HCT116 (cell line): ENCODE measurements at regions not wholly inside any gene's neighbourhood (a gene's known extent, or its start where the extent isn't known, plus 50 kb on each side); places are given as distances from the start of the nearest gene placed in this dataset.
"Not testable (repeated sequence)": the region's sequence is repeated elsewhere in the genome, so short reads cannot be mapped to it uniquely, and the experiment has no call there.

Experiments
- ATAC-seq: fragments of 200-7000 bp; cut with Tn5 transposase; 2 replicates; pipeline ENCODE4 v1.9.1; 2020; ENCODE audit warnings: mild to moderate bottlenecking, moderate library complexity
- BruUV-seq: library from RNA; stranded (reverse); fragments of 400-500 nt; replicated peaks from 2 replicates; lab custom pipeline; 2021; lab: Mats Ljungman, UMichigan
- CTCF ChIA-PET: fragments of 300-600 bp; sonication (Branson Sonifier 250); formaldehyde crosslinking; loops from one replicate; lab custom pipeline; 2021; ENCODE audit warnings: antibody characterized with exemption; lab: Charles Lee
- POLR2A ChIA-PET: fragments of 300-600, 350-600 bp; sonication (Branson Sonifier 250); formaldehyde crosslinking; loops from one replicate; lab custom pipeline; 2021; ENCODE audit warnings: antibody characterized with exemption; lab: Charles Lee
- RAD21 ChIA-PET, 2 experiments: fragments of 300-600 bp; sonication (Branson Sonifier 250); formaldehyde crosslinking; loops; one replicate each; lab custom pipeline; 2023; ENCODE audit warnings: low total read pairs in 2 of 2; ENCODE audit not compliant: uncharacterized antibody in 2 of 2, unreplicated experiment in 2 of 2, low non-redundant PET in 1 of 2; lab: Charles Lee
- DNase-seq: peaks from one replicate; pipeline ENCODE4 v3.0.0-alpha.2; 2010; ENCODE audit warnings: low read depth, low spot score
- H2AFZ ChIP-seq: fragments of 200-600 bp; shearing (Covaris generic), sonication (generic); 2 replicates; pipeline ENCODE4 v1.6.1; 2017; ENCODE audit warnings: low read depth, mixed run types, mixed read lengths, antibody characterized with exemption, low read length; ENCODE audit not compliant: poor library complexity, severe bottlenecking
- H3K27ac ChIP-seq: 2 replicates; pipeline ENCODE4 v1.5.1; 2012; ENCODE audit warnings: low read depth, low read length
- H3K27me3 ChIP-seq: fragments of 200-600 bp; sonication (generic); 2 replicates; pipeline ENCODE4 v1.6.1; 2016; ENCODE audit warnings: mixed run types, low read length, mixed read lengths; ENCODE audit not compliant: insufficient read depth
- H3K36me3 ChIP-seq, 2 experiments: fragments of 200-500 bp in 1 of 2; fragments of 200-600 bp in 1 of 2; sonication (Bioruptor generic) in 1 of 2; sonication (generic) in 1 of 2; 2 replicates each; pipeline versions ENCODE4 v1.5.1 to v1.6.1; 2014 to 2016; ENCODE audit warnings: low read length in 2 of 2, inconsistent platforms in 1 of 2, mixed read lengths in 1 of 2, mixed run types in 1 of 2; ENCODE audit not compliant: insufficient read depth in 2 of 2, control insufficient read depth in 1 of 2
- H3K4me1 ChIP-seq, 2 experiments: fragments of 200-600 bp in 1 of 2; sonication (generic) in 1 of 2; 2 replicates each; pipeline versions ENCODE4 v1.5.1 to v1.6.1; 2012 to 2017; ENCODE audit warnings: low read length in 2 of 2, inconsistent platforms in 1 of 2, mild to moderate bottlenecking in 1 of 2, mixed read lengths in 1 of 2, mixed run types in 1 of 2, moderate library complexity in 1 of 2; ENCODE audit not compliant: insufficient read depth in 2 of 2, control insufficient read depth in 1 of 2
- H3K4me2 ChIP-seq: fragments of 200-600 bp; sonication (generic); 2 replicates; pipeline ENCODE4 v1.6.1; 2017; ENCODE audit warnings: mixed run types, low read length, mixed read lengths
- H3K4me3 ChIP-seq, 2 experiments: fragments of 200-600 bp in 1 of 2; sonication (generic) in 1 of 2; replicated peaks in 1 of 2; 2 replicates each; pipeline ENCODE4 v1.5.1; 2011 to 2016; ENCODE audit warnings: low read length in 2 of 2, control low read depth in 1 of 2, low read depth in 1 of 2, mild to moderate bottlenecking in 1 of 2, mixed read lengths in 1 of 2, mixed run types in 1 of 2
- H3K79me2 ChIP-seq: fragments of 200-600 bp; sonication (generic); 2 replicates; pipeline ENCODE4 v1.6.1; 2017; ENCODE audit warnings: mild to moderate bottlenecking, mixed run types, low read length, moderate library complexity, mixed read lengths; ENCODE audit not compliant: insufficient read depth
- H3K9ac ChIP-seq: fragments of 200-600 bp; sonication (generic); 2 replicates; pipeline ENCODE4 v1.6.1; 2016; ENCODE audit warnings: low read length, mixed read lengths
- H3K9me2 ChIP-seq: fragments of 200-600 bp; sonication (generic), shearing (Covaris generic); 2 replicates; pipeline ENCODE4 v1.6.1; 2017; ENCODE audit warnings: mixed run types, mild to moderate bottlenecking, moderate library complexity; ENCODE audit not compliant: insufficient read depth
- H3K9me3 ChIP-seq, 2 experiments: fragments of 200-500 bp in 1 of 2; fragments of 200-600 bp in 1 of 2; sonication (Bioruptor generic) in 1 of 2; sonication (generic) in 1 of 2; 2 replicates each; pipeline ENCODE4 v1.6.1; 2014 to 2017; ENCODE audit warnings: low read length in 2 of 2, mixed read lengths in 2 of 2, inconsistent platforms in 1 of 2, low read depth in 1 of 2, mild to moderate bottlenecking in 1 of 2, mixed run types in 1 of 2, moderate library complexity in 1 of 2; ENCODE audit not compliant: control insufficient read depth in 1 of 2, insufficient read depth in 1 of 2
- H4K20me1 ChIP-seq: fragments of 200-600 bp; sonication (generic), shearing (Covaris generic); 2 replicates; pipeline ENCODE4 v1.6.1; 2017; ENCODE audit warnings: mixed run types, mild to moderate bottlenecking, moderate library complexity; ENCODE audit not compliant: insufficient read depth
- CBX3 ChIP-seq: IDR thresholded peaks from 2 replicates; pipeline ENCODE4 v1.6.1; 2012; ENCODE audit warnings: low read depth
- CEBPB ChIP-seq: IDR thresholded peaks from 2 replicates; pipeline ENCODE4 v1.6.1; 2012; ENCODE audit warnings: low read depth
- EGR1 ChIP-seq: IDR thresholded peaks from 2 replicates; pipeline ENCODE4 v1.6.1; 2012; ENCODE audit warnings: low read depth
- ELF1 ChIP-seq: IDR thresholded peaks from 2 replicates; pipeline ENCODE4 v1.6.1; 2012; ENCODE audit warnings: low read depth, borderline replicate concordance
- EZH2 ChIP-seq: fragments of 200-600 bp; sonication (generic); IDR thresholded peaks from 2 replicates; pipeline ENCODE4 v1.6.1; 2017; ENCODE audit warnings: antibody characterized with exemption, mixed run types
- EZH2phosphoT487 ChIP-seq: fragments of 200-600 bp; IDR thresholded peaks from 2 replicates; pipeline ENCODE4 v1.6.1; 2018; ENCODE audit warnings: antibody characterized with exemption, borderline replicate concordance
- FOSL1 ChIP-seq: IDR thresholded peaks from 2 replicates; pipeline ENCODE4 v1.6.1; 2012; ENCODE audit warnings: low read depth
- JUND ChIP-seq: IDR thresholded peaks from 2 replicates; pipeline ENCODE4 v1.6.1; 2012
- POLR2A ChIP-seq: IDR thresholded peaks from 2 replicates; pipeline ENCODE4 v1.7.0; 2011; ENCODE audit warnings: borderline replicate concordance; ENCODE audit not compliant: insufficient read depth, insufficient read length; ENCODE audit errors: extremely low read depth
- POLR2AphosphoS5 ChIP-seq: IDR thresholded peaks from 2 replicates; pipeline ENCODE4 v1.6.1; 2011; ENCODE audit warnings: mild to moderate bottlenecking, low read depth, low read length, moderate library complexity
- RAD21 ChIP-seq: IDR thresholded peaks from 2 replicates; pipeline ENCODE4 v1.6.1; 2012; ENCODE audit warnings: low read depth, mild to moderate bottlenecking
- SIN3A ChIP-seq: IDR thresholded peaks from 2 replicates; pipeline ENCODE4 v1.6.1; 2012; ENCODE audit warnings: low read depth
- SP1 ChIP-seq: IDR thresholded peaks from 2 replicates; pipeline ENCODE4 v1.6.1; 2012; ENCODE audit warnings: low read depth
- YY1 ChIP-seq: IDR thresholded peaks from 2 replicates; pipeline ENCODE4 v1.6.1; 2011; ENCODE audit warnings: low read length, low read depth, moderate library complexity, mild to moderate bottlenecking; ENCODE audit not compliant: insufficient replicate concordance; ENCODE audit errors: extremely low read depth
- ZFX ChIP-seq: fragments of 450-650 bp; IDR thresholded peaks from 2 replicates; pipeline ENCODE4 v1.6.1; 2017
- ZNF274 ChIP-seq: fragments of 200-500 bp; sonication (Bioruptor generic); IDR thresholded peaks from 2 replicates; pipeline ENCODE4 v1.6.1; 2014; ENCODE audit warnings: mild to moderate bottlenecking, low read depth, low read length, inconsistent platforms
- intact Hi-C: fragments of 100-400 bp; cut with micrococcal nuclease; formaldehyde crosslinking; loops from 2 replicates; pipeline ENCODE4 v1.10.0; 2022
- TF ChIP-seq, protein P1 (sequence below): IDR thresholded peaks from 2 replicates; pipeline ENCODE4 v1.6.1; 2012
- TF ChIP-seq, protein P2 (sequence below), 3 experiments: fragments of 200-600 bp in 1 of 3; sonication (generic) in 1 of 3; IDR thresholded peaks in 2 of 3; conservative IDR thresholded peaks in 1 of 3; 2 replicates each; pipeline ENCODE4 v1.5.1; 2012 to 2017; ENCODE audit warnings: low read depth in 2 of 3, low read length in 2 of 3, antibody characterized with exemption in 1 of 3, borderline replicate concordance in 1 of 3, control low read depth in 1 of 3, mild to moderate bottlenecking in 1 of 3, mixed read lengths in 1 of 3, mixed run types in 1 of 3, moderate library complexity in 1 of 3; ENCODE audit not compliant: insufficient read depth in 1 of 3

DNA sequence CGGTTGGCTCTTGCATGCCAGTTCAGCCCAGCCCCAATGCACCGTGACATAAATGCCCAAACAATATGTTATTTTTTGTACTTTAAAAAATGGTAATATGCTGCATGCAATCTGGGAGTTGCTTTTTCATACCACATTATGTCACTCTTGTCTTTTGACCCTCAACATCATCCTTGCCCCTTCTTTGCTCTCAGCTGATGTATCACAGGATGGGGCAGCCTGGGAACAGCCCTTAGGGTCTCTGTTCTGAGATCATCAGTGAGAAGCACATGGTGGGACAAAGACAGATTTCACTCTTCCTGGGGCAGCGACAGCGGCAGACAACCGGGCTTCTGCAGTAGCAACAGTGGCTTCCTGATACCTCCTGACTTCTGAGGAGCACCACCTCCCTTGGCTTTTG is 79.5 kb downstream of the SETD4 start:
- Histone ChIP-seq H3K27me3 (no peaks in the 10 kb centered on the region), H3K4me1 (no peaks in the 10 kb centered on the region), H3K9ac (no peak overlapping the region), H3K4me3 (no peak overlapping the region), H3K36me3 (no peaks in the 10 kb centered on the region), H3K79me2 (no peaks in the 10 kb centered on the region), H2AFZ (no peak overlapping the region), H3K4me2 (no peak overlapping the region), H4K20me1 (no peaks in the 10 kb centered on the region), H3K27ac (no peak overlapping the region), H3K9me3 (no peaks in the 10 kb centered on the region), H3K9me2 (no peaks in the 10 kb centered on the region)
- intact Hi-C loops, result no loop called here
- ChIA-PET CTCF (no interaction called here), RAD21 (no interaction called here), POLR2A (interaction anchor here (0.8 kb wide), 1 partner anchor 16 kb away, joined by 3 read pairs; no protein-coding TSS in a partner anchor)
- no TSS peak for BruUV-seq
- no peak for TF ChIP-seq POLR2AphosphoS5
- TF ChIP-seq CBX3, result no peak
- no peak for TF ChIP-seq ELF1
- TF ChIP-seq JUND, result no peak
- TF ChIP-seq CEBPB, result no peak
- TF ChIP-seq ZFX, result no peak
- TF ChIP-seq, protein P1, sequence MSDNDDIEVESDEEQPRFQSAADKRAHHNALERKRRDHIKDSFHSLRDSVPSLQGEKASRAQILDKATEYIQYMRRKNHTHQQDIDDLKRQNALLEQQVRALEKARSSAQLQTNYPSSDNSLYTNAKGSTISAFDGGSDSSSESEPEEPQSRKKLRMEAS, result no peak
- no peak for TF ChIP-seq EZH2phosphoT487
- TF ChIP-seq RAD21, result no peak
- no peak for TF ChIP-seq POLR2A
- TF ChIP-seq FOSL1, result no peak
- no peak for TF ChIP-seq SIN3A
- no peak for TF ChIP-seq SP1
- no peak for TF ChIP-seq EZH2
- TF ChIP-seq EGR1, result no peak
- no peak for TF ChIP-seq YY1
- TF ChIP-seq, protein P2, sequence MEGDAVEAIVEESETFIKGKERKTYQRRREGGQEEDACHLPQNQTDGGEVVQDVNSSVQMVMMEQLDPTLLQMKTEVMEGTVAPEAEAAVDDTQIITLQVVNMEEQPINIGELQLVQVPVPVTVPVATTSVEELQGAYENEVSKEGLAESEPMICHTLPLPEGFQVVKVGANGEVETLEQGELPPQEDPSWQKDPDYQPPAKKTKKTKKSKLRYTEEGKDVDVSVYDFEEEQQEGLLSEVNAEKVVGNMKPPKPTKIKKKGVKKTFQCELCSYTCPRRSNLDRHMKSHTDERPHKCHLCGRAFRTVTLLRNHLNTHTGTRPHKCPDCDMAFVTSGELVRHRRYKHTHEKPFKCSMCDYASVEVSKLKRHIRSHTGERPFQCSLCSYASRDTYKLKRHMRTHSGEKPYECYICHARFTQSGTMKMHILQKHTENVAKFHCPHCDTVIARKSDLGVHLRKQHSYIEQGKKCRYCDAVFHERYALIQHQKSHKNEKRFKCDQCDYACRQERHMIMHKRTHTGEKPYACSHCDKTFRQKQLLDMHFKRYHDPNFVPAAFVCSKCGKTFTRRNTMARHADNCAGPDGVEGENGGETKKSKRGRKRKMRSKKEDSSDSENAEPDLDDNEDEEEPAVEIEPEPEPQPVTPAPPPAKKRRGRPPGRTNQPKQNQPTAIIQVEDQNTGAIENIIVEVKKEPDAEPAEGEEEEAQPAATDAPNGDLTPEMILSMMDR (IDR thresholded peaks at IDR 0.05 in 2 of 3, conservative IDR thresholded peaks at IDR 0.05 in 1 of 3; ENCODE audit: borderline replicate concordance in 1 of 3, insufficient read depth in 1 of 3, low read depth in 2 of 3, low read length in 2 of 3), result no peak
- TF ChIP-seq ZNF274, result no peak
- no peak for DNase-seq
- no peak for ATAC-seq

DNA sequence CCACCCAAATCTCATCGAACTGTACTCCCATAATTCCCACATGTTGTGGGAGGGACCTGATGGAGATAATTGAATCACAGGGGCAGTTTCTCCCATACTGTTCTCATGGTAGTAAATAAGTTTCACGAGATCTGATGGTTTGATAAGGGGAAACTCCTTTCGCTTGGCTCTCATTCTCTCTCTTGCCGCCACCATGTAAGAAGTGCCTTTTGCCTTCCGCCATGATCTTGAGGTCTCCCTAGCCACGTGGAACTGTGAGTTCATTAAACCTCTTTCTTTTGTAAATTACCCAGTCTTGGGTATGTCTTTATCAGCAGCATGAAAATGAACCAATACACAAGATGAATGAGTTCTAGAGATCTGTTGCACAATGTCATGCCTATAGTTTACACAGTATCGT is 82.5 kb downstream of the SETD4 start:
- BruUV-seq, DNase-seq, H2AFZ ChIP-seq, H3K4me1 ChIP-seq, H3K36me3 ChIP-seq, H3K4me3 ChIP-seq, intact Hi-C loops, CTCF ChIA-PET, H3K4me2 ChIP-seq, ATAC-seq, RAD21 ChIA-PET, H3K9me3 ChIP-seq, H4K20me1 ChIP-seq, H3K27ac ChIP-seq, H3K9me2 ChIP-seq, H3K9ac ChIP-seq, POLR2A ChIA-PET, H3K79me2 ChIP-seq, H3K27me3 ChIP-seq: not testable (repeated sequence)
